ENCODE measurements at regions not wholly inside any gene's neighbourhood (a gene's known extent, or its start where the extent isn't known, plus 50 kb on each side); places are given as distances from the start of the nearest gene placed in this dataset.

DNA sequence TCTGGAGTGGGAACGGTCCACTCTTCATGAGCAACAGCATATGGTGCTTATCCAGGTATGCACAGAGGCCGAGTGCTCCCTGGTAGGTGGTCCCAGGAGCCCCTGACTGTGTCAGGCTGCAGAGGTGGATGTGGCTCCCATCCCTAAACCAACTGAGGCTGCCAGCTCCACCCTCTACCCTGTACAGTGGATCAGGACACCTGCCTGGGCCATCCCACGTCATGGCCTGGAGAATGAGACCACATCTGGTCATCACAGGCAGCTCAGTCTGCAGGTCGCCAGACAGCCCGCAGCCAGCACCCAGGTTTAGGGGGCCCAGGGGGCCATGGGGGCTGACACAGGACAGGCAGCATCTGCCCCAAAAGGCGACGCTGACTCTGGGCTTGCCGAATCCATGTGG lies 100.3 kb upstream of the TMEM18 start:
- TF ChIP-seq CTCF (conservative IDR thresholded peaks at IDR 0.05 in 1 of 2, IDR thresholded peaks at IDR 0.05 in 1 of 2; ENCODE audit: low read depth in 1 of 2, low read length in 2 of 2): no peak
- no peak for TF ChIP-seq EZH2 (IDR thresholded peaks at IDR 0.05; ENCODE audit: low read length, missing control alignments)

All from fibroblast of lung (primary cell).